Kidney epithelial cell (primary cell): ENCODE measurements at regions not wholly inside any gene's neighbourhood (a gene's known extent, or its start where the extent isn't known, plus 50 kb on each side); places are given as distances from the start of the nearest gene placed in this dataset.

Experiments used
- DNase-seq: peaks from one replicate; pipeline ENCODE4 v3.0.0-alpha.2; 2010; ENCODE audit warnings: low read depth
- H3K27me3 ChIP-seq: 2 replicates; pipeline ENCODE4 v1.6.0; 2011; ENCODE audit warnings: low read length; ENCODE audit not compliant: control insufficient read depth, insufficient read depth
- H3K36me3 ChIP-seq: 2 replicates; pipeline ENCODE4 v1.5.1; 2011; ENCODE audit warnings: low read length; ENCODE audit not compliant: control insufficient read depth, insufficient read depth
- H3K4me3 ChIP-seq: 2 replicates; pipeline ENCODE4 v1.5.1; 2011; ENCODE audit warnings: low read depth, mild to moderate bottlenecking, control low read depth, low read length
- TF ChIP-seq, protein P1 (sequence below): IDR thresholded peaks from 2 replicates; pipeline ENCODE4 v1.5.1; 2011; ENCODE audit warnings: mild to moderate bottlenecking, moderate library complexity, low read length, control low read depth, inconsistent platforms; ENCODE audit not compliant: insufficient read depth, poor library complexity, severe bottlenecking

DNA sequence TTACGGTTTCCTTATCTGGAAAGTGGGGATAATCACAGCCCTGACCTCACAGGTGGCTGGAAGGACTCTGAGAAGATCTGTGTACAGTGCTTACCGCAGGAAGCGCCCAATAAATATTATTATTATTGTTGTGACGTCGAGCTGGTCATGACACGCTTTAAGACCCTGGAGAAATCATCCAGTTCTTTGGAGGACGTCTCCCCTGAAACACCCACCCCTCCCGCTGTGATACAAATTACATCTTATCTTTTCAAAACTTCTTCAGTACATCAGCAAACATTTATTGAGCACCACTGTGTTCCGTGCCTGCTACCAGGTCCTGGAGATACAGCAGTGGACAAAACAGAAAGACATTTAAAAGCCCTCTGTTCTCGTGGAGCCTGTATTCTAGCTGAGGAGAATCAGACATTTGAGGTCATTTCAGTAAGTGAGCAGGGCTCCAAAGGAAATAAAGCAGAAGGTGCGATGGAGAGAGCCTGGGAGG, 118.7 kb downstream of the CEBPB start:
- no peak overlapping the region for H3K4me3 ChIP-seq

DNA sequence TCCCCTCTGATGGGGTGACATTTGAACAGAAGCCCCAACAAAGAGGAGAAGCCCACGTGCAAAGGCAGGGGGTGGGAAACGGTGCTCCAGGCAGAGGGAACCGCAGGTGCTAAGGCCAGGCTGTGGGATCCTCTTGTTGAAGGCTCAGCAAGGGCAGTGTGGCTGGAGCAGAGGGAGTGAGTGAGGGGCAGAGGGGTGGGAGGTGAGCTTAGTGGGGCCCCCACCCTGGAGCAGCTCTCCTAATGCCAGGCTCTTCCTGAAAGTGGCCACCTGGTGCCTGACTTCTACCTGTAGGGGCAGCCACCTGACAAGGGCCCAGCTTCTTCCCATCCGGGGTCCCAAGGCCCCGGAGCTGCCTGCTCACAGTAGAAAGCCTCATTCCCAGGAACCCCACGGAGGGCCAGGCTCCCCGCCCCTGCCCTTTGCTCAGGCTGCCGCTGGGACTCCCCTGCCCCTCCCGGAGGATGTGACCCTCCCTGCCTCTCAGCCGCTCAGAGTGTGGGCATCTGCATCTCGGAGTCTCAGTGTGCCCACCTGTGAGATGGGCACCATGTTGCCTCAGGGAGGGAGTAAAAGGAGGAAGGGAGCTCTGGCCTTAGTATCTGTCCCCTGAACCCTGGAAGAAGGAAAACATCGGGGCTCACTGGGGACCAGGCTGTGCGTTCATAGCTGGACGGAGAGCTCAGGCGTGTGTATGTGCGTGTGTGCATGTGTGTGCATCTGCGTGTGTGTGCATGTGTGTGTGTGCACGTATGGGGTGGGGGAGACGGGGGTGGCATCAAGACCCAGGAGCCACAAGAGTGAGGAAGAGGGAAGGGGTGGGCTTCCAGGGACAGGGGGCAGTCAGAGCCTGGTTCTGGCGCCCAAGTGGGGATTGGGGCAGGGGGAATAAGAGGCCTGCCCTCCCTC, 119.4 kb downstream of the CEBPB start:
- Histone ChIP-seq H3K4me3 (no peak overlapping the region), H3K27me3 (no peaks in the 10 kb centered on the region), H3K36me3 (no peaks in the 10 kb centered on the region)
- DNase-seq = no peak
- TF ChIP-seq, protein P1, sequence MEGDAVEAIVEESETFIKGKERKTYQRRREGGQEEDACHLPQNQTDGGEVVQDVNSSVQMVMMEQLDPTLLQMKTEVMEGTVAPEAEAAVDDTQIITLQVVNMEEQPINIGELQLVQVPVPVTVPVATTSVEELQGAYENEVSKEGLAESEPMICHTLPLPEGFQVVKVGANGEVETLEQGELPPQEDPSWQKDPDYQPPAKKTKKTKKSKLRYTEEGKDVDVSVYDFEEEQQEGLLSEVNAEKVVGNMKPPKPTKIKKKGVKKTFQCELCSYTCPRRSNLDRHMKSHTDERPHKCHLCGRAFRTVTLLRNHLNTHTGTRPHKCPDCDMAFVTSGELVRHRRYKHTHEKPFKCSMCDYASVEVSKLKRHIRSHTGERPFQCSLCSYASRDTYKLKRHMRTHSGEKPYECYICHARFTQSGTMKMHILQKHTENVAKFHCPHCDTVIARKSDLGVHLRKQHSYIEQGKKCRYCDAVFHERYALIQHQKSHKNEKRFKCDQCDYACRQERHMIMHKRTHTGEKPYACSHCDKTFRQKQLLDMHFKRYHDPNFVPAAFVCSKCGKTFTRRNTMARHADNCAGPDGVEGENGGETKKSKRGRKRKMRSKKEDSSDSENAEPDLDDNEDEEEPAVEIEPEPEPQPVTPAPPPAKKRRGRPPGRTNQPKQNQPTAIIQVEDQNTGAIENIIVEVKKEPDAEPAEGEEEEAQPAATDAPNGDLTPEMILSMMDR = no peak

More for the DNA sequence above, 118.7 kb downstream of the CEBPB start:
- Histone ChIP-seq H3K36me3 (no peaks in the 10 kb centered on the region), H3K27me3 (no peaks in the 10 kb centered on the region)
- TF ChIP-seq, protein P1 = no peak
- no peak for DNase-seq

DNA sequence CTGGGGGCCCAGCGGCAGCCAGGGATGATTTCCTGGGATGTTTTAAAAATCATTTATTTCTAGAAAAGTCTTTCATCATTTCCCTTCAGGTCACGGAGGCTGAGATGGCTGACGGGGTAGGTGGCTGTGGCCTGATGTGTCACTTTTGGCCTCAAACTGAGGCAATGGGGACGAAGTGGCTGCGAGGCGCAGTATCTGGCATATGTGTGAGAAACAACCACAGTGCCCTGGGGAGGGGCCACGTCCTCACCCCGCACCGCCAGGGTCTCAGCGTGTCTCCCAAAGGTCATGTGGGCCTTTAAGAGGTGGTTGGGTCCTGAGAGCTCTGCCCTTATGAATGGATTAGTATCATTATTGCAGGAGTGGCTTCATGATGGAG, 120.0 kb downstream of the CEBPB start:
- H3K27me3 ChIP-seq = no peaks in the 10 kb centered on the region
- TF ChIP-seq, protein P1 = no peak
- H3K4me3 ChIP-seq = no peak overlapping the region
- H3K36me3 ChIP-seq = no peaks in the 10 kb centered on the region
- DNase-seq = no peak

DNA sequence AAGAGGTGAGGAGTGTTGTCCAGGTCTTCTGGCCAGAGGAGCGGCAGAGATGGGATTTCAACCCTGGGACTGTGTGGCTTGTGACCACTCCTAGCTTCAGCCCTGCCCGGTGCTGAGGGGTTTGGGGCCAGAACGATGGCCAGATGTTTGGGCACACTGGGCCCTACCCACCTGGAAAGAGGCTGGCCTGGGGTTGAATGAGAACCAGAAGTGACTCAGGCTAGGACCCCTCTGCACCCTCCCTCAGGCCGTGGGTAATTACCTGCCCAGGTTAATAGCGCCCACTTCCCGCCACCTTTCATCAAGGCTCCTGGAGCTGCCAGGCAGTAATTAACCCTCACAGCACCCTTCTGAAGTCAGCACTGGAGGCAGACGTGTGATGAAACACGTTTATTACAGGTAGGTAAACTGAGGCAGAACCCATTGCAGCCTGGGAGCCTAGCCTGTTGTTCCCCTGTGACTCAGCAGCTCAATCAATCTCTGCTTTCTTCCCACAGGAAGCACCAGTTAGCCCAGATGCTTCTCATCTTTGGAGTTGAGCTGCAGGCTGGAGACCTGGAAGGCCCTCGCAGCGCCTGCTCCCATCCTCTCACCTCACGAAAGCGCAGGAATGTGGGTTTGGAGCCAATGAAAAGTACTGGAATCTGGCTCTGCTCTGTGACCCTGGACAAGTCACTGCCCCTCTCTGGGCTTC, 120.8 kb downstream of the CEBPB start:
- H3K36me3 ChIP-seq = no peaks in the 10 kb centered on the region
- H3K4me3 ChIP-seq = no peak overlapping the region
- TF ChIP-seq, protein P1 = no peak
- no peak for DNase-seq
- no peaks in the 10 kb centered on the region for H3K27me3 ChIP-seq

DNA sequence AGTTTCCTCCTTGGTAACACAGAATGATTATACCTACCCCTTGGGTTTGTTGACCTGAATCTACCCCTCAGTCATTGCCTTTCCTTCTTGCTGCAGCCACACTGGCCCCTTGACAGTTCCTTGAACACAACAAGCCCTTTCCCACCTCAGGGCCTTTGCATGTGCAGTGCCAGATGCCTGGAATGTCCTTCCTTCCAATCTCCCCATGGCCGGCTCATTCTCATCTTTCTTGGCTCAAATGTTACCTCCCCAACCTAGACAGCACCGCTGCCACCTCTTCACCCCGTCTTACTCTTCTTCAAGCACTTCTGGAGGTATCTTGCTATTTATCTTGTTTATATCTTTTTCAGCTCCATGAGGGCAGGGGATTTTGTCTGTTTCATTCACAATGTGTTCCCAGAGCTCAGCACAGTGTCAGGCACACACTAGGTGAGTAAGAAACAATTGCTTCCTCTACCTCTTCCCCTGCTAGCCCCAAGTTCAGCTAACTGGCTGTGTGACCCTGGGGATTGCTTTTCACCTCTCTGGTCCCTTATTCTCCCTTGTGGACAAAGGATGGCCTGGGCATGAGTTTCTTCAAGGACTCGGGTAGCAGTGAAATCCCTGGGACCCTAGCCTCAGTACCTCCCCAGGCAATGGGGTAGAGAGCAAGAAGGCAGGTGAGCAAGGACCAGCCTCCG, 121.5 kb downstream of the CEBPB start:
- TF ChIP-seq, protein P1 = no peak
- H3K36me3 ChIP-seq = no peaks in the 10 kb centered on the region
- H3K27me3 ChIP-seq = no peaks in the 10 kb centered on the region
- DNase-seq = no peak
- no peak overlapping the region for H3K4me3 ChIP-seq
